A549 (cell line): ENCODE measurements at regions not wholly inside any gene's neighbourhood (a gene's known extent, or its start where the extent isn't known, plus 50 kb on each side); places are given as distances from the start of the nearest gene placed in this dataset.

ENCODE experiments used
- ATAC-seq, 2 experiments: fragments of 200-7000 bp in 1 of 2; fragments of >200 bp in 1 of 2; cut with Nextera tagmentation in 1 of 2; cut with Tn5 transposase in 1 of 2; 3 replicates each; pipeline versions ENCODE4 v1.8.0 to v1.9.1; 2018 to 2020; ENCODE audit warnings: mild to moderate bottlenecking in 1 of 2, moderate library complexity in 1 of 2
- CTCF ChIA-PET: fragments of 300-600 bp; sonication (Branson Sonifier 250); formaldehyde crosslinking; extraction: SDS; loops from one replicate; lab custom pipeline; 2021; ENCODE audit warnings: antibody characterized with exemption, inconsistent platforms; lab: Yijun Ruan, JAX
- POLR2A ChIA-PET: fragments of 350-600 bp; formaldehyde crosslinking; extraction: SDS; loops from one replicate; lab custom pipeline; 2021; ENCODE audit warnings: antibody characterized with exemption, inconsistent platforms; lab: Yijun Ruan, JAX
- DNase-seq, 2 experiments: peaks; one replicate each; pipeline versions ENCODE4 v3.0.0 to v3.0.0-alpha.2; 2011 to 2016; ENCODE audit warnings: low read depth in 1 of 2, low spot score in 1 of 2
- FAIRE-seq: peaks from 2 replicates; lab custom pipeline; 2011; peaks lifted over from hg19 to GRCh38; lab: Jason Lieb, UNC
- H3K27ac ChIP-seq, 2 experiments: fragments of >200 bp; sonication (Bioruptor Twin); formaldehyde crosslinking; 3 replicates each; pipeline ENCODE4 v1.5.1; 2016 to 2017
- H3K4me1 ChIP-seq: fragments of >200 bp; sonication (Bioruptor Twin); formaldehyde crosslinking; 3 replicates; pipeline ENCODE4 v1.6.1; 2016
- H3K4me2 ChIP-seq: fragments of >200 bp; sonication (Bioruptor Twin); formaldehyde crosslinking; 3 replicates; pipeline ENCODE4 v1.6.1; 2016
- H3K4me3 ChIP-seq: fragments of >200 bp; sonication (Bioruptor Twin); formaldehyde crosslinking; 3 replicates; pipeline ENCODE4 v1.5.1; 2016
- H3K9me3 ChIP-seq: fragments of >200 bp; sonication (Bioruptor Twin); formaldehyde crosslinking; 3 replicates; pipeline ENCODE4 v1.6.1; 2016
- ATOH8 ChIP-seq: fragments of 250-450 bp; sonication (Bioruptor Pico); IDR thresholded peaks from 2 replicates; pipeline ENCODE4 v1.5.0; 2020; ENCODE audit warnings: low read depth, mild to moderate bottlenecking, moderate library complexity
- BHLHE40 ChIP-seq: IDR thresholded peaks from 2 replicates; pipeline ENCODE4 v1.6.1; 2012; ENCODE audit warnings: low read depth, low read length, inconsistent platforms
- CEBPB ChIP-seq, 2 experiments: fragments of >200 bp in 1 of 2; sonication (Bioruptor Twin) in 1 of 2; formaldehyde crosslinking in 1 of 2; IDR thresholded peaks; 2 replicates each; pipeline ENCODE4 v1.6.1; 2012 to 2016
- CTCF ChIP-seq: fragments of >200 bp; sonication (Bioruptor Twin); formaldehyde crosslinking; IDR thresholded peaks from 3 replicates; pipeline ENCODE4 v1.5.1; 2016
- FOSB ChIP-seq: fragments of 250-450 bp; sonication (Bioruptor Pico); IDR thresholded peaks from 2 replicates; pipeline ENCODE4 v1.5.0; 2020; ENCODE audit warnings: mild to moderate bottlenecking, moderate library complexity
- FOSL2 ChIP-seq, 2 experiments: fragments of 450-650 bp in 1 of 2; fragments of >200 bp in 1 of 2; sonication (Bioruptor Twin) in 1 of 2; formaldehyde crosslinking; IDR thresholded peaks; 2 replicates each; pipeline versions ENCODE4 v1.5.0 to v1.6.1; 2016 to 2020; ENCODE audit warnings: mild to moderate bottlenecking in 1 of 2, moderate library complexity in 1 of 2
- GATA3 ChIP-seq: IDR thresholded peaks from 2 replicates; pipeline ENCODE4 v1.6.1; 2012; ENCODE audit warnings: borderline replicate concordance
- HEYL ChIP-seq: fragments of 250-450 bp; sonication (Bioruptor Pico); IDR thresholded peaks from 2 replicates; pipeline ENCODE4 v1.8.0; 2021; ENCODE audit warnings: mild to moderate bottlenecking, moderate library complexity
- HMGXB4 ChIP-seq: fragments of 250-450 bp; sonication (Bioruptor Pico); IDR thresholded peaks from 2 replicates; pipeline ENCODE4 v1.5.0; 2021; ENCODE audit warnings: mild to moderate bottlenecking, moderate library complexity, borderline replicate concordance
- HOXA7 ChIP-seq: fragments of 250-450 bp; sonication (Bioruptor Pico); IDR thresholded peaks from 2 replicates; pipeline ENCODE4 v1.5.0; 2020; ENCODE audit warnings: mild to moderate bottlenecking, moderate library complexity
- HOXB5 ChIP-seq: fragments of 250-450 bp; sonication (Bioruptor Pico); IDR thresholded peaks from 2 replicates; pipeline ENCODE4 v1.5.0; 2020; ENCODE audit warnings: mild to moderate bottlenecking, moderate library complexity
- JUNB ChIP-seq: fragments of >200 bp; sonication (Bioruptor Twin); formaldehyde crosslinking; IDR thresholded peaks from 2 replicates; pipeline ENCODE4 v1.6.1; 2016
- MAZ ChIP-seq: fragments of 150-350 bp; IDR thresholded peaks from 2 replicates; pipeline ENCODE4 v1.6.1; 2014; ENCODE audit warnings: antibody characterized with exemption, low read depth, low read length, borderline replicate concordance
- PHF8 ChIP-seq: fragments of 200-600 bp; sonication (generic); IDR thresholded peaks from 2 replicates; pipeline ENCODE4 v1.6.1; 2016; ENCODE audit warnings: low read depth, mild to moderate bottlenecking, antibody characterized with exemption, moderate library complexity, borderline replicate concordance
- SMC3 ChIP-seq: fragments of >200 bp; sonication (Bioruptor Twin); formaldehyde crosslinking; IDR thresholded peaks from 3 replicates; pipeline ENCODE4 v1.6.1; 2018; ENCODE audit warnings: inconsistent platforms
- SREBF2 ChIP-seq: fragments of 450-650 bp; IDR thresholded peaks from 2 replicates; pipeline ENCODE4 v1.6.1; 2014; ENCODE audit warnings: mild to moderate bottlenecking, moderate library complexity
- TFCP2L1 ChIP-seq: fragments of 250-450 bp; sonication (Bioruptor Pico); IDR thresholded peaks from 2 replicates; pipeline ENCODE4 v1.5.0; 2021; ENCODE audit warnings: mild to moderate bottlenecking
- ZC3H11A ChIP-seq: fragments of 450-650 bp; IDR thresholded peaks from 2 replicates; pipeline ENCODE4 v1.6.1; 2014; ENCODE audit warnings: antibody characterized with exemption, mild to moderate bottlenecking
- ZFP36 ChIP-seq: fragments of 450-650 bp; IDR thresholded peaks from 2 replicates; pipeline ENCODE4 v1.6.1; 2014; ENCODE audit warnings: borderline replicate concordance; ENCODE audit not compliant: partially characterized antibody
- WGBS: methylation state at CpG from one replicate; pipeline ENCODE4 v1.1.6; 2017; ENCODE audit errors: missing lambda C conversion rate; 5-methylcytosine and 5-hydroxymethylcytosine counted together
- TF ChIP-seq, protein P1 (sequence below): fragments of 200-600 bp; sonication (generic); IDR thresholded peaks from 2 replicates; pipeline ENCODE4 v1.6.1; 2016; ENCODE audit warnings: antibody characterized with exemption, mild to moderate bottlenecking, moderate library complexity
- TF ChIP-seq, protein P2 (sequence below): fragments of >200 bp; sonication (Bioruptor Twin); formaldehyde crosslinking; IDR thresholded peaks from 3 replicates; pipeline ENCODE4 v1.6.1; 2016
- TF ChIP-seq, protein P3 (sequence below): IDR thresholded peaks from 2 replicates; pipeline ENCODE4 v1.6.1; 2012; ENCODE audit warnings: low read depth, borderline replicate concordance

DNA sequence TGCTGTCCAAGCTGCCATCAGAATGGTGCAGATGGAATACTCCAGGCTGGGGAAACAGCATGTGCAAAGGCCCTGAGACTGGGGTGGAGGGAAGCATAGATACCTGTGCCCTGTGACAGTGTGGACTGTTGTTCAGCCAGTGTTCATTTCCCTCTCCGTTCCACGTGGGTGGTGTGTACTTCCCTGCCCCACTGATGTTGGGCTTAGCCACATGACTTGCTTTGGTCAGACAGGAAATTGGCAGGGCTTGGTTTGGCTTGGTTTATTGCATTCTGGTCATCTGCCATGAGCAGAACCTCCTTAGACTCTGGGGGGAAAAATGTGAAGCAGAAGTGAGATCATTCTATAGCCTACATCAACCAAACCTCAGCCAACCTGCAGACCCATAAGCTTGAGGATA lies 102.4 kb upstream of the IGSF21 start:
- Histone ChIP-seq H3K9me3 (no peaks in the 10 kb centered on the region), H3K4me3 (no peak overlapping the region), H3K4me2 (no peak overlapping the region), H3K4me1 (no peaks in the 10 kb centered on the region), H3K27ac (no peak overlapping the region)
- no peak for TF ChIP-seq PHF8
- no peak for TF ChIP-seq HOXA7 (CRISPR knock-in tag)
- POLR2A ChIA-PET, result no interaction called here
- no peak for ATAC-seq
- DNase-seq, result no peak
- FAIRE-seq, result no peak
- CTCF ChIA-PET, result no interaction called here
- WGBS, result 0% methylated on average over 2 of the region's 2 CpGs

GRCh38 chr1:18007391-18008041 lies 100.1 kb upstream of the IGSF21 start:
- 14% methylated on average over 11 of the region's 14 CpGs for WGBS
- DNase-seq (no peak), FAIRE-seq (no peak), ATAC-seq (no peak)
- Histone ChIP-seq H3K27ac (no peak overlapping the region), H3K9me3 (no peaks in the 10 kb centered on the region), H3K4me3 (no peak overlapping the region), H3K4me1 (no peaks in the 10 kb centered on the region), H3K4me2 (no peak overlapping the region)
- CTCF ChIA-PET, result no interaction called here
- TF ChIP-seq HMGXB4 (CRISPR knock-in tag) (no peak), CEBPB (IDR thresholded peaks at IDR 0.05) (no peak), GATA3 (no peak), CTCF (no peak), BHLHE40 (no peak), ATOH8 (CRISPR knock-in tag) (no peak), TFCP2L1 (CRISPR knock-in tag) (no peak), MAZ (no peak)
- POLR2A ChIA-PET, result no interaction called here

GRCh38 chr1:18008081-18008480 lies 99.5 kb upstream of the IGSF21 start:
- 0% methylated on average over 1 of the region's 1 CpG for WGBS
- CTCF ChIA-PET, result no interaction called here
- TF ChIP-seq FOSL2 (IDR thresholded peaks at IDR 0.05) (no peak), FOSL2 (CRISPR knock-in tag; IDR thresholded peaks at IDR 0.05) (no peak), SREBF2 (no peak), HEYL (CRISPR knock-in tag) (no peak), JUNB (no peak), HOXB5 (CRISPR knock-in tag) (no peak), ZFP36 (no peak), ATOH8 (CRISPR knock-in tag) (no peak), ZC3H11A (no peak), SMC3 (no peak), FOSB (no peak)
- TF ChIP-seq, protein P1, sequence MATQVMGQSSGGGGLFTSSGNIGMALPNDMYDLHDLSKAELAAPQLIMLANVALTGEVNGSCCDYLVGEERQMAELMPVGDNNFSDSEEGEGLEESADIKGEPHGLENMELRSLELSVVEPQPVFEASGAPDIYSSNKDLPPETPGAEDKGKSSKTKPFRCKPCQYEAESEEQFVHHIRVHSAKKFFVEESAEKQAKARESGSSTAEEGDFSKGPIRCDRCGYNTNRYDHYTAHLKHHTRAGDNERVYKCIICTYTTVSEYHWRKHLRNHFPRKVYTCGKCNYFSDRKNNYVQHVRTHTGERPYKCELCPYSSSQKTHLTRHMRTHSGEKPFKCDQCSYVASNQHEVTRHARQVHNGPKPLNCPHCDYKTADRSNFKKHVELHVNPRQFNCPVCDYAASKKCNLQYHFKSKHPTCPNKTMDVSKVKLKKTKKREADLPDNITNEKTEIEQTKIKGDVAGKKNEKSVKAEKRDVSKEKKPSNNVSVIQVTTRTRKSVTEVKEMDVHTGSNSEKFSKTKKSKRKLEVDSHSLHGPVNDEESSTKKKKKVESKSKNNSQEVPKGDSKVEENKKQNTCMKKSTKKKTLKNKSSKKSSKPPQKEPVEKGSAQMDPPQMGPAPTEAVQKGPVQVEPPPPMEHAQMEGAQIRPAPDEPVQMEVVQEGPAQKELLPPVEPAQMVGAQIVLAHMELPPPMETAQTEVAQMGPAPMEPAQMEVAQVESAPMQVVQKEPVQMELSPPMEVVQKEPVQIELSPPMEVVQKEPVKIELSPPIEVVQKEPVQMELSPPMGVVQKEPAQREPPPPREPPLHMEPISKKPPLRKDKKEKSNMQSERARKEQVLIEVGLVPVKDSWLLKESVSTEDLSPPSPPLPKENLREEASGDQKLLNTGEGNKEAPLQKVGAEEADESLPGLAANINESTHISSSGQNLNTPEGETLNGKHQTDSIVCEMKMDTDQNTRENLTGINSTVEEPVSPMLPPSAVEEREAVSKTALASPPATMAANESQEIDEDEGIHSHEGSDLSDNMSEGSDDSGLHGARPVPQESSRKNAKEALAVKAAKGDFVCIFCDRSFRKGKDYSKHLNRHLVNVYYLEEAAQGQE, result no peak
- TF ChIP-seq, protein P2, sequence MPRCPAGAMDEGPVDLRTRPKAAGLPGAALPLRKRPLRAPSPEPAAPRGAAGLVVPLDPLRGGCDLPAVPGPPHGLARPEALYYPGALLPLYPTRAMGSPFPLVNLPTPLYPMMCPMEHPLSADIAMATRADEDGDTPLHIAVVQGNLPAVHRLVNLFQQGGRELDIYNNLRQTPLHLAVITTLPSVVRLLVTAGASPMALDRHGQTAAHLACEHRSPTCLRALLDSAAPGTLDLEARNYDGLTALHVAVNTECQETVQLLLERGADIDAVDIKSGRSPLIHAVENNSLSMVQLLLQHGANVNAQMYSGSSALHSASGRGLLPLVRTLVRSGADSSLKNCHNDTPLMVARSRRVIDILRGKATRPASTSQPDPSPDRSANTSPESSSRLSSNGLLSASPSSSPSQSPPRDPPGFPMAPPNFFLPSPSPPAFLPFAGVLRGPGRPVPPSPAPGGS, result no peak
- TF ChIP-seq, protein P3, sequence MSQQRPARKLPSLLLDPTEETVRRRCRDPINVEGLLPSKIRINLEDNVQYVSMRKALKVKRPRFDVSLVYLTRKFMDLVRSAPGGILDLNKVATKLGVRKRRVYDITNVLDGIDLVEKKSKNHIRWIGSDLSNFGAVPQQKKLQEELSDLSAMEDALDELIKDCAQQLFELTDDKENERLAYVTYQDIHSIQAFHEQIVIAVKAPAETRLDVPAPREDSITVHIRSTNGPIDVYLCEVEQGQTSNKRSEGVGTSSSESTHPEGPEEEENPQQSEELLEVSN, result no peak

More at GRCh38 chr1:18008081-18008480, 99.5 kb upstream of the IGSF21 start:
- H3K9me3 ChIP-seq, result no peaks in the 10 kb centered on the region
- DNase-seq (no peak), FAIRE-seq (no peak), ATAC-seq (no peak)
- POLR2A ChIA-PET, result no interaction called here
- H3K4me3 ChIP-seq, result no peak overlapping the region
- H3K27ac ChIP-seq, result no peak overlapping the region
- H3K4me1 ChIP-seq, result no peaks in the 10 kb centered on the region
- H3K4me2 ChIP-seq, result no peak overlapping the region
